Left lung (tissue), 4 donors: ENCODE measurements at regions not wholly inside any gene's neighbourhood (a gene's known extent, or its start where the extent isn't known, plus 50 kb on each side); places are given as distances from the start of the nearest gene placed in this dataset.
"Not testable (repeated sequence)": the region's sequence is repeated elsewhere in the genome, so short reads cannot be mapped to it uniquely, and the experiment has no call there.

Experiments
- ATAC-seq: fragments of 200-7000 bp; cut with Tn5 transposase; one replicate; pipeline ENCODE4 v1.9.1; 2020; ENCODE audit warnings: moderate library complexity
- DNase-seq, 4 donors: peaks; one replicate each; pipeline ENCODE4 v3.0.0-alpha.2; 2013 to 2020
- H3K27ac ChIP-seq, 2 donors: fragments of 200-600 bp; sonication (generic) in 1 of 2; one replicate each; pipeline versions ENCODE4 v1.5.0 to v1.8.0; 2020 to 2021
- H3K27me3 ChIP-seq, 2 donors: fragments of 200-600 bp; sonication (generic) in 1 of 2; one replicate each; pipeline versions ENCODE4 v1.5.0 to v1.8.0; 2020 to 2021
- H3K36me3 ChIP-seq, 2 donors: fragments of 200-600 bp; sonication (generic) in 1 of 2; one replicate each; pipeline versions ENCODE4 v1.5.0 to v1.8.0; 2020 to 2021
- H3K4me1 ChIP-seq, 2 donors: fragments of 200-600 bp; one replicate each; pipeline ENCODE4 v1.8.0; 2021
- H3K4me3 ChIP-seq, 2 donors: fragments of 200-600 bp; sonication (generic) in 1 of 2; one replicate each; pipeline versions ENCODE4 v1.5.0 to v1.8.0; 2020 to 2021; ENCODE audit warnings: mild to moderate bottlenecking in 1 of 2
- H3K9me3 ChIP-seq, 2 donors: fragments of 200-600 bp; sonication (generic) in 1 of 2; one replicate each; pipeline versions ENCODE4 v1.5.0 to v1.8.0; 2020 to 2021
- intact Hi-C, 2 donors: fragments of 100-400 bp; cut with DNase I; formaldehyde crosslinking; loops; one replicate each; pipeline versions ENCODE4 v1.11.2 to v1.14.2; 2022
- TF ChIP-seq, protein P1 (sequence below), 2 donors: fragments of 200-600 bp; sonication (generic) in 1 of 2; IDR thresholded peaks; one replicate each; pipeline versions ENCODE4 v1.5.0 to v1.8.0; 2021; ENCODE audit warnings: antibody characterized with exemption in 2 of 2
- donor health status: DM: no; HTN: yes; CAD: no.
- donor health status: DM: no; HTN: no; CAD: no.

DNA sequence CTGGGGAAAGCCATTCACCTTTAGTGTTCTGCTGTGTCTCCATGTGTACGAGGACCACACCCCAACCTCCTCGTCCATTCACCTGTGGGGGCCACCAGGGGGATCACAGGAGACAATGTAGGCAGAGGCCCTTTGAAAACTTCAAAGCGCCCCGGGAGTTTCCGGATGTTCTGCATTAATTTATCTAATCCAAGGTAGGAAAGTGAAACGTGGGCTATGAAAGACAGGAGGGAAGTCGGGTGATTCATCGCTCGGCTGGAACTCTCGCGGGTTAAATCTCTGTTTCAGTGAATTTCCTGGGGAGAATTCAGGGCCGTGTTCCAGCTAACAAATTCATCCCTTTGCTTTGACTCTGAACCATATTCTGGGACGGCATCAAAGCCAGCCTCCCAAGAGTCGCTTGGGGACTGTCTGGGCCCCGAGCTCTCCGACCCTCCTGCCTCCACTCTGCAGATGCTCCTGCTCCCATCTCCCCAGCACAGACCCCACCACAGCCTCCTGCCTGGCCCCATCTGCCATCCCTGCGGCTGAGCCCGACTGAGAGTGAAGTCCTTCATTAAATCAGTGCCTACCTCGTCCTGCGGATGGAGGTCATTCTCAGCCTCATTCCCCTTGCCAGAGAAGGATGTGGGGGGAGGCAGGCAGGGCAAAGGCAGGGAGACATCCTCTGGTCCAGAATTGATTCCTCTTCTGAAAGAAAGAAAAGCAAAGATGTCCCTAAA lies 114.1 kb upstream of the CARD11 start:
- intact Hi-C loops, result loop anchor here in 1 of 2 donors (10.0 kb wide), 1 partner anchor 273 kb away; no protein-coding TSS in a partner anchor
- ATAC-seq, result no peak

DNA sequence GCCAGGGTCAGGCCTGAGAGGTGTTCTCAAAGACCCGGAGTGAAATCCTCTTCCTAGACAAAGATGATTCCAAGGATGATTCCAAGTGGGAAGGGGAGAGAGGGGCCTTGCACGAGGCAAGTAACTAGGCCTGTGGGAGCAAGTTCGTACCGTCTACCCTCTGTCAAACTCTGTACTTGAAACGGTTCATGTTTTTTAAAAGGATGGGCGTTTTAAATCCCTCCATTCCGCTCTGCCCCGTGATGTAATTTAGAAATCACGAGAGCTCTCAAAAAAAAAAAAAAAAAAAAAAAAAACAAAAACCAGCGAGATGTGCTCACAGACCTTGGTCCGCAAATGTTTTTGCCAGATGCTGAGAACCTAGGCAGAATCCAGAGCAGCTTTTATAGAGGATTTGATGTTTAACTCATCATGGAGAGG lies 114.7 kb upstream of the CARD11 start:
- H3K4me1 ChIP-seq, result no peaks in the 10 kb centered on the region
- no peaks in the 10 kb centered on the region for H3K9me3 ChIP-seq
- no peak overlapping the region for H3K4me3 ChIP-seq
- intact Hi-C loops, result loop anchor here in 1 of 2 donors (10.0 kb wide), 1 partner anchor 274 kb away; no protein-coding TSS in a partner anchor
- DNase-seq (no peak), ATAC-seq (no peak)
- TF ChIP-seq, protein P1, sequence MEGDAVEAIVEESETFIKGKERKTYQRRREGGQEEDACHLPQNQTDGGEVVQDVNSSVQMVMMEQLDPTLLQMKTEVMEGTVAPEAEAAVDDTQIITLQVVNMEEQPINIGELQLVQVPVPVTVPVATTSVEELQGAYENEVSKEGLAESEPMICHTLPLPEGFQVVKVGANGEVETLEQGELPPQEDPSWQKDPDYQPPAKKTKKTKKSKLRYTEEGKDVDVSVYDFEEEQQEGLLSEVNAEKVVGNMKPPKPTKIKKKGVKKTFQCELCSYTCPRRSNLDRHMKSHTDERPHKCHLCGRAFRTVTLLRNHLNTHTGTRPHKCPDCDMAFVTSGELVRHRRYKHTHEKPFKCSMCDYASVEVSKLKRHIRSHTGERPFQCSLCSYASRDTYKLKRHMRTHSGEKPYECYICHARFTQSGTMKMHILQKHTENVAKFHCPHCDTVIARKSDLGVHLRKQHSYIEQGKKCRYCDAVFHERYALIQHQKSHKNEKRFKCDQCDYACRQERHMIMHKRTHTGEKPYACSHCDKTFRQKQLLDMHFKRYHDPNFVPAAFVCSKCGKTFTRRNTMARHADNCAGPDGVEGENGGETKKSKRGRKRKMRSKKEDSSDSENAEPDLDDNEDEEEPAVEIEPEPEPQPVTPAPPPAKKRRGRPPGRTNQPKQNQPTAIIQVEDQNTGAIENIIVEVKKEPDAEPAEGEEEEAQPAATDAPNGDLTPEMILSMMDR (IDR thresholded peaks at IDR 0.05), result no peak
- peaks cover 0 to 22% of the 10 kb centered on the region in 2 donors for H3K27me3 ChIP-seq
- no peaks in the 10 kb centered on the region for H3K36me3 ChIP-seq
- H3K27ac ChIP-seq, result no peak overlapping the region

More for the DNA sequence above, 114.1 kb upstream of the CARD11 start:
- H3K4me1 ChIP-seq, result no peaks in the 10 kb centered on the region
- no peaks in the 10 kb centered on the region for H3K36me3 ChIP-seq
- TF ChIP-seq, protein P1 (IDR thresholded peaks at IDR 0.05), result no peak
- H3K27me3 ChIP-seq, result peaks cover 0 to 26% of the 10 kb centered on the region in 2 donors
- no peak overlapping the region for H3K27ac ChIP-seq
- DNase-seq, result no peak
- no peaks in the 10 kb centered on the region for H3K9me3 ChIP-seq
- no peak overlapping the region for H3K4me3 ChIP-seq

- DNase-seq (no peak), ATAC-seq (no peak)
- intact Hi-C loops, result loop anchor here in 1 of 2 donors (10.0 kb wide), 1 partner anchor 274 kb away; no protein-coding TSS in a partner anchor
- H3K27ac ChIP-seq, result no peak overlapping the region
- H3K4me1 ChIP-seq, result no peaks in the 10 kb centered on the region
- TF ChIP-seq, protein P1 (IDR thresholded peaks at IDR 0.05), result no peak
- no peak overlapping the region for H3K4me3 ChIP-seq
- no peaks in the 10 kb centered on the region for H3K9me3 ChIP-seq
- peaks cover 0 to 22% of the 10 kb centered on the region in 2 donors for H3K27me3 ChIP-seq
- no peaks in the 10 kb centered on the region for H3K36me3 ChIP-seq
Observed at GRCh38 chr7:3159039-3159438, 115.4 kb upstream of the CARD11 start.

- intact Hi-C loops, result loop anchor here in 1 of 2 donors (10.0 kb wide), 1 partner anchor 275 kb away; no protein-coding TSS in a partner anchor
- DNase-seq (peak in 1 of 4 donors; percentile 24), ATAC-seq (no peak)
- H3K36me3 ChIP-seq, result no peaks in the 10 kb centered on the region
- no peak overlapping the region for H3K27ac ChIP-seq
- H3K27me3 ChIP-seq, result peaks cover 0 to 22% of the 10 kb centered on the region in 2 donors
- no peaks in the 10 kb centered on the region for H3K4me1 ChIP-seq
- TF ChIP-seq, protein P1 (IDR thresholded peaks at IDR 0.05), result no peak
- no peaks in the 10 kb centered on the region for H3K9me3 ChIP-seq
- no peak overlapping the region for H3K4me3 ChIP-seq
Observed at GRCh38 chr7:3159445-3159844, 115.8 kb upstream of the CARD11 start.

DNA sequence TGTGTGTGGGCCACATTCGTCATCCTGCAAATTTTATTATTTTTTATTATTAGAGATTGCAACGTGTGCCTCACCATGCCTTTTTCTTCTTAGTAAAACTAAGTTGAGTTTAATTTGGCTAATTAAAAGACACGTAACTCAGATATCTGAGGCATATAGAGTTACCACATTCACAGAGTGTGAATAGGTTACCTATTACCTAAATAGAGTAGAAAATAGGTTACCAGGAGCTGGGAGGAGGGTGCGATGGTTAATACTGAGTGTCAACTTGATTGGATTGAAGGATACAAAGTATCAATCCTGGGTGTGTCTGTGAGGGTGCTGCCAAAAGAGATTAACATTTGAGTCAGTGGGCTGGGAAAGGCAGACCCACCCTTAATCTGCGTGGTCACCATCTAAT lies 116.3 kb upstream of the CARD11 start:
- H3K27ac ChIP-seq, H3K36me3 ChIP-seq, DNase-seq, ATAC-seq, H3K4me3 ChIP-seq, H3K4me1 ChIP-seq, H3K9me3 ChIP-seq: not testable (repeated sequence)
- intact Hi-C loops, result loop anchor here in 1 of 2 donors (10.0 kb wide), 1 partner anchor 275 kb away; no protein-coding TSS in a partner anchor
- H3K27me3 ChIP-seq, result peaks cover 0 to 22% of the 10 kb centered on the region in 2 donors
